Chondrocyte (in vitro differentiated cells): ENCODE measurements at regions not wholly inside any gene's neighbourhood (a gene's known extent, or its start where the extent isn't known, plus 50 kb on each side); places are given as distances from the start of the nearest gene placed in this dataset.

ENCODE experiments used
- DNase-seq: peaks from one replicate; pipeline ENCODE4 v3.0.0; 2021; ENCODE audit warnings: mixed read lengths, low spot score
- H3K27ac Mint-ChIP-seq: one replicate; pipeline ENCODE4 v1.8.0; 2021; ENCODE audit warnings: mild to moderate bottlenecking, moderate library complexity, mixed read lengths; ENCODE audit not compliant: unreplicated experiment
- H3K27me3 Mint-ChIP-seq: 2 replicates; pipeline ENCODE4 v1.8.0; 2021; ENCODE audit warnings: low read depth, mixed read lengths
- H3K36me3 Mint-ChIP-seq: 2 replicates; pipeline ENCODE4 v1.8.0; 2021; ENCODE audit warnings: low read depth, mixed read lengths
- H3K4me1 Mint-ChIP-seq: 2 replicates; pipeline ENCODE4 v1.8.0; 2021; ENCODE audit warnings: low read depth, mild to moderate bottlenecking, mixed read lengths
- H3K4me3 Mint-ChIP-seq: one replicate; pipeline ENCODE4 v1.8.0; 2021; ENCODE audit warnings: mild to moderate bottlenecking, moderate library complexity, mixed read lengths; ENCODE audit not compliant: unreplicated experiment
- H3K9me3 Mint-ChIP-seq: 2 replicates; pipeline ENCODE4 v1.8.0; 2021; ENCODE audit warnings: low read depth, mixed read lengths
- CTCF ChIP-seq: fragments of 200-600 bp; sonication (generic); IDR thresholded peaks from 2 replicates; pipeline ENCODE4 v1.5.0; 2021; ENCODE audit warnings: antibody characterized with exemption, mild to moderate bottlenecking, moderate library complexity

- Mint-ChIP-seq H3K27me3 (no peaks in the 10 kb centered on the region), H3K27ac (no peak overlapping the region), H3K4me3 (no peak overlapping the region), H3K4me1 (peaks cover 8% of the 10 kb centered on the region), H3K36me3 (no peaks in the 10 kb centered on the region), H3K9me3 (peaks cover 11% of the 10 kb centered on the region)
- no peak for TF ChIP-seq CTCF
- no peak for DNase-seq
These were observed 54.5 kb upstream of the TAF11L2 start for GRCh38 chr5:17443333-17444130.

GRCh38 chr5:17444496-17444895, 53.5 kb upstream of the TAF11L2 start:
- Mint-ChIP-seq H3K4me3 (no peak overlapping the region), H3K36me3 (no peaks in the 10 kb centered on the region), H3K4me1 (peaks cover 8% of the 10 kb centered on the region), H3K27ac (no peak overlapping the region), H3K27me3 (no peaks in the 10 kb centered on the region), H3K9me3 (peaks cover 10% of the 10 kb centered on the region)
- TF ChIP-seq CTCF = no peak
- no peak for DNase-seq

- H3K27ac Mint-ChIP-seq = no peak overlapping the region
- H3K4me1 Mint-ChIP-seq = peaks cover 8% of the 10 kb centered on the region
- TF ChIP-seq CTCF = no peak
These were observed 52.8 kb upstream of the TAF11L2 start for GRCh38 chr5:17445185-17445584.

More at GRCh38 chr5:17445185-17445584, 52.8 kb upstream of the TAF11L2 start:
- Mint-ChIP-seq H3K9me3 (peaks cover 4% of the 10 kb centered on the region), H3K36me3 (no peaks in the 10 kb centered on the region), H3K27me3 (no peaks in the 10 kb centered on the region), H3K4me3 (no peak overlapping the region)
- DNase-seq = no peak
